H7 (cell line): ENCODE measurements at regions not wholly inside any gene's neighbourhood (a gene's known extent, or its start where the extent isn't known, plus 50 kb on each side); places are given as distances from the start of the nearest gene placed in this dataset.
"Not testable (repeated sequence)": the region's sequence is repeated elsewhere in the genome, so short reads cannot be mapped to it uniquely, and the experiment has no call there.

ENCODE experiments used
- DNase-seq: peaks from one replicate; pipeline ENCODE4 v3.0.0; 2012
- H3K27me3 ChIP-seq: 2 replicates; pipeline ENCODE4 v1.6.0; 2011; ENCODE audit warnings: mild to moderate bottlenecking, low read length; ENCODE audit not compliant: control insufficient read depth, insufficient read depth
- H3K36me3 ChIP-seq: replicated peaks from 2 replicates; pipeline ENCODE4 v1.5.1; 2011; ENCODE audit warnings: low read length; ENCODE audit not compliant: control insufficient read depth, insufficient read depth
- H3K4me3 ChIP-seq: 2 replicates; pipeline ENCODE4 v1.5.1; 2011; ENCODE audit warnings: low read depth, mild to moderate bottlenecking, control low read depth, low read length, moderate library complexity; ENCODE audit not compliant: insufficient read depth

GRCh38 chr4:57308301-57308700, 198.1 kb upstream of the IGFBP7 start:
- no peak for DNase-seq
- no peaks in the 10 kb centered on the region for H3K27me3 ChIP-seq
- no peak overlapping the region for H3K4me3 ChIP-seq
- H3K36me3 ChIP-seq, result no peaks in the 10 kb centered on the region

DNA sequence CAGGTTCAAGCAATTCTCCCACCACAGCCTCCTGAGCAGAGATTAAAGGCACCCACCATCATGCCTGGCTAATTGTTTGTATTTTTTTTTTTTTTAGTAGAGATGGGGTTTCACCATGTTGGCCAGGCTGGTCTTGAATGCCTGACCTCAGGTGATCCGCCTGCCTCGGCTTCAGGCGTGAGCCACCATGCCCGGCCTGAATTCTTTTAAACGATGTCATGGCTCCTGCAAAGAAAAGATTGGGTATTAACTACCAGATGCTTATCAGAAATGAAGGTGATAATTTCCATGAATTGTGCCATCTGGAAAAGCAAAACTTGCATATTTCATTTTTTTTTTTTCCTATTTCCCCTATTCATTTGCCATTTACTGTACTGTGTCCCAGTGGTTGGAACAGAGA, 195.7 kb upstream of the IGFBP7 start:
- Histone ChIP-seq H3K4me3 (no peak overlapping the region), H3K27me3 (no peaks in the 10 kb centered on the region), H3K36me3 (no peaks in the 10 kb centered on the region)
- DNase-seq, result no peak

- no peaks in the 10 kb centered on the region for H3K27me3 ChIP-seq
- no peak overlapping the region for H3K4me3 ChIP-seq
- DNase-seq, result peak; percentile 13
- no peaks in the 10 kb centered on the region for H3K36me3 ChIP-seq
Measured at GRCh38 chr4:57303012-57303751, 193.0 kb upstream of the IGFBP7 start.

DNA sequence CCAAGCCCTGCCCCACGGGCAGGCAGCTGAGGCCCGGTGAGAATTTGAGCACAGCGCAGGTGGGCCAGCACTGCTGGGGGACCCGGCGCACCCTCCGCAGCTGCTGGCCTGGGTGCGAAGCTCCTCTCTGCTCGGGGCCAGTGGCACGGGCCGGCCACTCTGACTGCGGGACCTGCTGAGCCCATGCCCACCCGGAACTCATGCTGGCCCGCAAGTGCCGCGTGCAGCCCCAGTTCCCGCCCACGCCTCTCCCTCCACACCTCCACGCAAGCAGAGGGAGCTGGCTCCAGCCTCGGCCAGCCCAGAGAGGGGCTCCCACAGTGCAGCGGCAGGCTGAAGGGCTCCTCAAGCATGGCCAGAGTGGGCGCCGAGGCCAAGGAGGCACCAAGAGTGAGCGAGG, 190.1 kb upstream of the IGFBP7 start:
- DNase-seq, H3K4me3 ChIP-seq, H3K27me3 ChIP-seq, H3K36me3 ChIP-seq: not testable (repeated sequence)

- no peaks in the 10 kb centered on the region; the same call in 1 of the 2 replicates for H3K27me3 ChIP-seq
- no peak for DNase-seq
- H3K36me3 ChIP-seq, result no peaks in the 10 kb centered on the region
- no peak overlapping the region for H3K4me3 ChIP-seq
Measured at GRCh38 chr4:57291911-57292310, 181.7 kb upstream of the IGFBP7 start.

DNA sequence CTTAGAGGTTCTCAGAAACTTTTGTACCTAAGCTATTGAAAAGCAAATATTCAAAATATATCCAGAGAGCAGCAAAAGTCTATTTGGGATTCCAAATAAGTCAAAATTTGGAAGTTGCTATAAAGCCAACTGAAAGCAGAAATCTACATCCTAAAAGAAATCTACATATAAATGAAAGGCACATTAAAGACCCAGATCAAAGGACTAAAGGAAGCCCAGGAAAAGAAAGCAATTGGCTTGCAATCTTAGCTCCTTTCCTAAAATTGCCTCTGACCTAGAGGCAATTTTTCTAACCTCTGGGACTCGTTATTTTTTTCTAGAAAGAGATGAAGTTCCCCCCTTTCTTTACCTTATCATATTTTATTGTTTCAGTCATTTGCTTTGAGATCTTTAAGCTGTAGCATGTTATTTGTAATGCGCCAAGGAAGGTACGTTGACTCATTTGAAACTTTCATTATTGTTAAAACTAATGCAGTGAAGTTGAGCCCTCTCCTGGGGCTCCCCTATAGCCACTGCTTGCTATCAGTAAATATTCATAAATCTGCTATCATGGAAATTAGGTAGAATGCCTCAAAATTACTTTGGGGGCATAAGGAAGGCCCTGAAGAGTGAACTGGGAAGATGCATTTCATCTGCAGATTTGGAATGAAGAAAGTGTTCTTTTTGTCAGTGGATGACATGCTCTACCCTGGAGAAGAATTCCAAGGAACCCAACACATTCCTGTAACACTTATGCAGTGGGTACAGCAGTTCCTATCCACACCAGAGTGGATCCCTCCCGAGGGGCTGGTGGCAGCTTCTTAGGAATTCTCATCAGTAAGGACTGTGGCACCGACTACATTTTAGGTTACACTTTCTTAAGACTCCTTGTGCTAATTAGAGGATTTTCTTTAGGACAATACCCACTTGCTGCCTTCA, 177.8 kb upstream of the IGFBP7 start:
- Histone ChIP-seq H3K4me3 (no peak overlapping the region), H3K36me3 (no peaks in the 10 kb centered on the region), H3K27me3 (peaks cover 4% of the 10 kb centered on the region; the same call in 1 of the 2 replicates)
- peak; percentile 15 for DNase-seq

GRCh38 chr4:57282933-57283310, 172.7 kb upstream of the IGFBP7 start:
- no peaks in the 10 kb centered on the region for H3K36me3 ChIP-seq
- DNase-seq, result no peak
- H3K27me3 ChIP-seq, result peaks cover 4% of the 10 kb centered on the region; the same call in 1 of the 2 replicates
- no peak overlapping the region for H3K4me3 ChIP-seq

DNA sequence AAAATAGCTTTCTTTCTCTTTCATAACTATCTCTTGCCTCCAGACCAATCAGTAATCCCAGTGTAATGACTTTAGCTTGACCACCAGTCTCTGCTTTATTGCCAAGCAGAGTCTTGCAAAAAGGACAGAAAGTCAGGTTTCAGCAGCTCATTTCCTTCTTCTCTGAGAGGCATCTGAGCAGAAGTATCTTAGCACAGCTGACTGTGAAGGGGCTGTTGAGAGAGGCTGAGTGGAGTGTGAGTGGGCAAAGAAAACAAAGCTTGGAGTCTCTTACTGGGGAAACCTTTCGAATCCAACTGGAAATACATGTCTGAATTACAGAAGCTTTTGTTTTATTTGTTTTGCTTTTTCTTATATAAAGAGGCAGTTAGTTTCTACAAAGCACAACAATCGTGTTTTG, 170.3 kb upstream of the IGFBP7 start:
- H3K4me3 ChIP-seq, result no peak overlapping the region
- H3K36me3 ChIP-seq, result no peaks in the 10 kb centered on the region
- H3K27me3 ChIP-seq, result no peaks in the 10 kb centered on the region
- no peak for DNase-seq

DNA sequence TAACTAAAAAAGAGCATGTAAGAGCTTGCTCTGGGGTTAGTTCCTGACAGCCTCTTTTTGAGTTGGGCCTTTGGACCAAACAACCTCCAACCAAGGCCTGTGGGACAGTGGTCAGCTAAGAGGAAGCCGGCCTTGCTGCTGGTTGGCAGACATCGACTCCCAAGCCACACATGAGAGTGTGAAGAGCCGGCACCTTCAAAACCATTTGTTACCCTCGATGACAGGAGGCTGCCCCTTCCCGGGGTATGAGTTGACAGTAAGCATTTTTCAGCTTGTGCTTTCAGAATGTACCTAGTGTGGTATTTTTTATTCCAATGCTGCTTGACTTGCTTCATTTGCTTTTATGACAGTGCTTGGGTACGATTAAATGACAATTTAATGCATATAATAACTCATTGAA, 168.6 kb upstream of the IGFBP7 start:
- Histone ChIP-seq H3K27me3 (no peaks in the 10 kb centered on the region), H3K4me3 (no peak overlapping the region), H3K36me3 (no peaks in the 10 kb centered on the region)
- no peak for DNase-seq

GRCh38 chr4:57274082-57274481, 163.9 kb upstream of the IGFBP7 start:
- Histone ChIP-seq H3K27me3 (no peaks in the 10 kb centered on the region), H3K4me3 (no peak overlapping the region), H3K36me3 (no peaks in the 10 kb centered on the region)
- no peak for DNase-seq

DNA sequence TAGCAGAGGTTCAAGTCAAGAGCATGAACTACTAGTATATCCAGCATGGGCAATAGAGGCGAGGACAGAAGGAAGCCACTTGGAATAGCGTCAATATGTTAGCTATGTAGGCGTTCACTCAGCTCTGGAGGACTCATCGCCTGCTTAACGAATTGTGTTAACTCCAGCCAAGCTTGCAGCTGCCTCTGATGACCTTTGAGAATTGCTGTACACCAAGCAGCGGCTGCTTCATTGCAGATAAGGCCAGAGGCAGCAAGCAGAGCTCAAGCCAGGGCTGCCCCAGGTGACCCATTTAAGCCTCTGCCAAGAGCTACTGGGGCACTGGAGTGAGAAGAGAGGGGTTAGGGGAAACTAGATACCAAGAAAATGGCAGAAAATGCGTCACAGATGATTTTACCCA, 160.2 kb upstream of the IGFBP7 start:
- H3K27me3 ChIP-seq, result no peaks in the 10 kb centered on the region
- H3K36me3 ChIP-seq, result no peaks in the 10 kb centered on the region

GRCh38 chr4:57265831-57266582, 155.8 kb upstream of the IGFBP7 start:
- Histone ChIP-seq H3K36me3 (no peaks in the 10 kb centered on the region), H3K27me3 (no peaks in the 10 kb centered on the region), H3K4me3 (no peak overlapping the region)
- DNase-seq, result peak; percentile 16

More for the DNA sequence above, 160.2 kb upstream of the IGFBP7 start:
- no peak for DNase-seq
- no peak overlapping the region for H3K4me3 ChIP-seq

DNA sequence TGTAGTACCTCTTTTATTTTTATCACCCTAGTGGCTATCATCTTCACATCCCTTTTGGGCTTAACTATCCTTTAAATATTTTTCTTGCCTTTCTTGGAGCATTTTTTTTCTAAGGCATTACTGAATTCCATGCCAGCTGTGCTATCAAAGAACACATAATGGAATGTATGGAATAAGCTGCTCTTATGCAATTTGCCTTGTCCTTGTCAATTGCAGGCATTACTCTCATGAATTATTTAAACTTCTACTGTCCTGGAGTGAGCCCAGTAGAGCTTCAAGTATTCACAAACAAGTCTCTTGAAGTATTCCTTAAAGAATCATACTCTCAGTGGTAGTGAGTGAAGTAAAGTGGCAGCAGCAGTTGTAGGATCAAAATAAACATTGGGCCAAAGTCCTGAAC, 144.6 kb upstream of the IGFBP7 start:
- no peaks in the 10 kb centered on the region for H3K36me3 ChIP-seq
- H3K4me3 ChIP-seq, result no peak overlapping the region
- no peak for DNase-seq

GRCh38 chr4:57249083-57249482, 138.9 kb upstream of the IGFBP7 start:
- no peaks in the 10 kb centered on the region for H3K27me3 ChIP-seq
- DNase-seq, result no peak
- H3K4me3 ChIP-seq, result no peak overlapping the region
- H3K36me3 ChIP-seq, result no peaks in the 10 kb centered on the region

More for the DNA sequence above, 144.6 kb upstream of the IGFBP7 start:
- no peaks in the 10 kb centered on the region for H3K27me3 ChIP-seq
